Thyroid gland (tissue), 4 donors: ENCODE measurements at regions not wholly inside any gene's neighbourhood (a gene's known extent, or its start where the extent isn't known, plus 50 kb on each side); places are given as distances from the start of the nearest gene placed in this dataset.

Experiments used
- DNase-seq, 2 donors: peaks; one replicate each; pipeline ENCODE4 v3.0.0-alpha.2; 2019
- H3K27ac ChIP-seq, 3 donors: fragments of 200-600 bp; sonication (generic); 1 replicate in 2 of 3; 2 replicates in 1 of 3; pipeline ENCODE4 v1.5.1; 2016 to 2019; ENCODE audit warnings: mild to moderate bottlenecking in 1 of 3, moderate library complexity in 1 of 3
- H3K27me3 ChIP-seq: fragments of 200-600 bp; sonication (generic); one replicate; pipeline ENCODE4 v1.5.1; 2019
- H3K36me3 ChIP-seq, 2 donors: fragments of 200-600 bp; sonication (generic); one replicate each; pipeline ENCODE4 v1.5.1; 2016 to 2019
- H3K4me1 ChIP-seq, 2 donors: fragments of 200-600 bp; sonication (generic); one replicate each; pipeline ENCODE4 v1.5.1; 2017 to 2019
- H3K4me3 ChIP-seq, 3 donors: fragments of 200-600 bp; sonication (generic); replicated peaks in 1 of 3; 1 replicate in 2 of 3; 2 replicates in 1 of 3; pipeline ENCODE4 v1.5.1; 2016; ENCODE audit warnings: mild to moderate bottlenecking in 1 of 3
- H3K9me3 ChIP-seq: fragments of 200-600 bp; sonication (generic); one replicate; pipeline ENCODE4 v1.5.1; 2017
- POLR2A ChIP-seq, 2 donors: fragments of 450-650 bp; IDR thresholded peaks; one replicate each; pipeline ENCODE4 v1.6.1; 2017; ENCODE audit warnings: antibody characterized with exemption in 2 of 2, mild to moderate bottlenecking in 2 of 2, moderate library complexity in 1 of 2
- WGBS, 2 donors: methylation state at CpG; one replicate each; pipeline ENCODE4 v1.1.5; 2017; 5-methylcytosine and 5-hydroxymethylcytosine counted together
- intact Hi-C: fragments of 100-400 bp; cut with DNase I; formaldehyde crosslinking; loops from one replicate; pipeline ENCODE4 v1.15.1; 2023
- TF ChIP-seq, protein P1 (sequence below), 6 experiments: fragments of 200-600 bp in 3 of 6; fragments of 450-650 bp in 3 of 6; sonication (generic) in 3 of 6; IDR thresholded peaks; one replicate each; pipeline ENCODE4 v1.5.1; 2016 to 2019; ENCODE audit warnings: antibody characterized with exemption in 6 of 6, mild to moderate bottlenecking in 2 of 6, inconsistent platforms in 1 of 6, moderate library complexity in 1 of 6

DNA sequence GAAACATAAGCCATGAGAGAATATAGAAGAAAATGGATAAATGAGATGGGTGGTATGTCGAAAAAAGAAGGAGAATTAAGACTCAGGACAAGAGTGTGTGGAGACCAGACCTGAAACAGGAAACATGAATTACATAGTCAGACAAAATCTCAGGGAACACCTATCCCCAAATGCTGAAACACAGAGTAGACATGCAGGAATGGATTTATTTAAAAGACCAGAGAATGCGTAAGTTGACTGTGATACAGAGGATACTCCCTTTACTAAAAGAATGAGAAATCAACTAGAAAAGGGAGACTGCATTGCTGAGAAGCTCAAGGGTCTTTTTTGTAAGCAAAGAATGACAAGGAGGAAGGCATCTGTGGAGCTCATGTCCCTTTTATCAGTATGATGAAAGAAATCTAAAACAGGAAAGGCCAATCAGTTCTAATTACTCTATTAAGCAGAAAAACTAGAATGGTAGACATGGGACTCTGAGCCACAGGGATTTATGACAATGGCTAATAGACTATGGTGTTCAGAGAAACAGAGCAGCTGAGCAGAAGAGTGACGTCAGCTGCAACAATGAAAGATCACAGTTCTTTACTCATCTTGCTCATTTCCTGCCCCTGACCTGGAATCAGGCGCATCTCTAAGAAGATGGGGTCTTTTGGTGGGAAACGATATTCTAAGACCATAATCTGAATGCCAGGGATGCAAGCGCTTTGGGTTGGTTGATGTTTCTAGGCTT is 138.9 kb upstream of the DHRS4 start:
- intact Hi-C loops = no loop called here
- Histone ChIP-seq H3K36me3 (no peaks in the 10 kb centered on the region), H3K27me3 (no peaks in the 10 kb centered on the region), H3K4me1 (no peaks in the 10 kb centered on the region), H3K4me3 (no peak overlapping the region), H3K27ac (no peak overlapping the region), H3K9me3 (no peaks in the 10 kb centered on the region)
- DNase-seq = no peak
- TF ChIP-seq, protein P1, sequence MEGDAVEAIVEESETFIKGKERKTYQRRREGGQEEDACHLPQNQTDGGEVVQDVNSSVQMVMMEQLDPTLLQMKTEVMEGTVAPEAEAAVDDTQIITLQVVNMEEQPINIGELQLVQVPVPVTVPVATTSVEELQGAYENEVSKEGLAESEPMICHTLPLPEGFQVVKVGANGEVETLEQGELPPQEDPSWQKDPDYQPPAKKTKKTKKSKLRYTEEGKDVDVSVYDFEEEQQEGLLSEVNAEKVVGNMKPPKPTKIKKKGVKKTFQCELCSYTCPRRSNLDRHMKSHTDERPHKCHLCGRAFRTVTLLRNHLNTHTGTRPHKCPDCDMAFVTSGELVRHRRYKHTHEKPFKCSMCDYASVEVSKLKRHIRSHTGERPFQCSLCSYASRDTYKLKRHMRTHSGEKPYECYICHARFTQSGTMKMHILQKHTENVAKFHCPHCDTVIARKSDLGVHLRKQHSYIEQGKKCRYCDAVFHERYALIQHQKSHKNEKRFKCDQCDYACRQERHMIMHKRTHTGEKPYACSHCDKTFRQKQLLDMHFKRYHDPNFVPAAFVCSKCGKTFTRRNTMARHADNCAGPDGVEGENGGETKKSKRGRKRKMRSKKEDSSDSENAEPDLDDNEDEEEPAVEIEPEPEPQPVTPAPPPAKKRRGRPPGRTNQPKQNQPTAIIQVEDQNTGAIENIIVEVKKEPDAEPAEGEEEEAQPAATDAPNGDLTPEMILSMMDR (IDR thresholded peaks at IDR 0.05) = no peak
- WGBS, 2 donors = 84 to 87% methylated on average over 6 of the region's 6 CpGs

DNA sequence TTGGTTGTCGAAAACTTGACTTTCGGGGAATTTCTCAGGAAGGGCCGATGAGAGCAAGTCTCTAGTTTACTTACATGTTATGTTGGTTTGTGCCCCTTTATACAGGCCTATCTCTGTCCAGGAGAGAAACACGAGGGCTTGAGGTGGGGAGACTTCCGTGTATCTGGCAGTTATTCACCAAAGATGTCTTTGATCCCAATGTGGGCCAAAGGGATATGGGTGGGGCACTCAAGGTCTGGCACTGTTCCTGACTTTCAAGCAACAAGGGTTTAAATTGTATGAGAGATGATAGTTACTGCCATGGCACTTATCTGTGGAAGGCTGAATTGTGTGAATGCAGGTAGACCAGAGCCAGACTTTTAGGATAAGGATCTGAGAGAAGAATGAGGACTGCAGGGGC is 137.2 kb upstream of the DHRS4 start:
- Histone ChIP-seq H3K27ac (no peak overlapping the region), H3K4me3 (no peak overlapping the region), H3K27me3 (no peaks in the 10 kb centered on the region), H3K4me1 (no peaks in the 10 kb centered on the region), H3K36me3 (no peaks in the 10 kb centered on the region), H3K9me3 (no peaks in the 10 kb centered on the region)
- TF ChIP-seq, protein P1 (IDR thresholded peaks at IDR 0.05) = no peak
- TF ChIP-seq POLR2A (IDR thresholded peaks at IDR 0.05) = no peak
- WGBS, 2 donors = 87 to 93% methylated on average over 5 of the region's 5 CpGs
- intact Hi-C loops = no loop called here
- DNase-seq = no peak

DNA sequence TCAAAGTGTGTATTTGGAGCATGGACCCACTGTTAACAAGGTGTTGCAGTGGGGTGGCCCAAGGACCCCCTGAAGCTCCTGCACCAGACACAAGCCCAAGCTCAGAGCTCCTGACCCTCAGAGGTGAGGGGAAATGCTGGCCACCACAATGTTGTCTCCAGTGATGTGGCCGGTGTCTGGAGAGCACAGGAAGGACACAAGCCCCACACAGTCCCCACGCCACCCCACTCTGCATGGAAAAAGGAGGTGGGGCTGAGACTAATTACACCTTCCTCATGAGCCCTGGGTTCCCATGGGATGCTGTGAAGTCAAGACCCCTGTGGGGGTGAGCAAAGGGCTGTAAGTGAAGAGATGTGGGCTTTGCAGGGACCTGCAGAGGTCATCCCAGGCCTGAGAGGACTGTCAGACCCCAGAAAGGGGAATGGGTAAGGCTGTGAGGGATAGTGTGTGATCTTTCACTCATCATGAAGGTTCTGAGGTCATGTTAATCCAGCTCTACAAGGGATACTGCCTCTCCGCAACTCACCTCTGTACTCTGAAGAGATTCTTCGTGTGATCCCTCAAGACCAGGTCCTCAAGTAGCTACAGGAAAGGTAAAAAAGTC is 136.3 kb upstream of the DHRS4 start:
- H3K36me3 ChIP-seq = no peaks in the 10 kb centered on the region
- H3K4me1 ChIP-seq = no peaks in the 10 kb centered on the region
- DNase-seq = no peak
- 46 to 54% methylated on average over 4 of the region's 4 CpGs for WGBS, 2 donors
- H3K27me3 ChIP-seq = no peaks in the 10 kb centered on the region
- no peak overlapping the region for H3K27ac ChIP-seq
- H3K9me3 ChIP-seq = no peaks in the 10 kb centered on the region
- intact Hi-C loops = no loop called here
- no peak overlapping the region for H3K4me3 ChIP-seq
- TF ChIP-seq, protein P1 (IDR thresholded peaks at IDR 0.05) = no peak
- no peak for TF ChIP-seq POLR2A (IDR thresholded peaks at IDR 0.05)

DNA sequence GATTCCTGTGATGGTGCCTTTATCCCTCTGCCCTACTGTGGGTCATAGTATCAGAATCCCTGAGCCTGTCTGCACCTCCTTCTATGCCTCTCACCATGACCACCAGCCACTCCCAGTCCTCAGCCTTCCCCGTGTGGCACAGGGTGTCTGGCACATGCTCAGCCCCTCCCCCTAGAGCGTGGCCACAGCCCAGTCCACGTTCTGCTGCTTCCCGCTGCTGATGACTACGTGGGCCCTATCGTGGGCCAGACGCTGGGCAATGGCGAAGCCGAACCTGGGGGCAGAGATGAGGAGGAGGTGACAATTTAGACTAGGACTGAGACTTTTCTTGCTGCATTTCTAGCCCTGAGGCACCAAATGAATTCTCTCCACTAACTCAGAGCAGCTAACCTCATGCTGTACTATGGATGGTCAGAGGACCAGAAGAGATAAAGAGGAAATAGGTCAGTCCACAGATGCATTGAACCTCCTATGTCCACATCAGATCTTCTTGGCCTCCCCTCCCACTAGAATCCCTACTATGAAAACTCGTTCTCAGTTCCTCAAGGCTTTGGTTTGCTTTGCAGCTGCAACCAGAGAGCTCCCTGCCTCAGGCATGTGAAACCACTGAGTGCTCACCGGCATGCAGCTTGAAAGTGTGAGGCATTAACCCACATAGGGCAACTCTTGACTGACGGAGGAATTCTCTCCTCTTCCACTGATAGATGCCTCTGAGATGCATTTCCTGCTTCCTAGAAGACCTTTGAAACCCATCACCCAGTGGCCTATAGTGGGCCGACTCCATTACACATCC is 126.3 kb upstream of the DHRS4 start:
- Histone ChIP-seq H3K36me3 (no peaks in the 10 kb centered on the region), H3K27ac (no peak overlapping the region), H3K4me3 (no peak overlapping the region), H3K4me1 (no peaks in the 10 kb centered on the region), H3K27me3 (no peaks in the 10 kb centered on the region), H3K9me3 (no peaks in the 10 kb centered on the region)
- 75 to 79% methylated on average over 13 of the region's 13 CpGs for WGBS, 2 donors
- TF ChIP-seq, protein P1 (IDR thresholded peaks at IDR 0.05) = no peak
- DNase-seq = no peak
- intact Hi-C loops = no loop called here

DNA sequence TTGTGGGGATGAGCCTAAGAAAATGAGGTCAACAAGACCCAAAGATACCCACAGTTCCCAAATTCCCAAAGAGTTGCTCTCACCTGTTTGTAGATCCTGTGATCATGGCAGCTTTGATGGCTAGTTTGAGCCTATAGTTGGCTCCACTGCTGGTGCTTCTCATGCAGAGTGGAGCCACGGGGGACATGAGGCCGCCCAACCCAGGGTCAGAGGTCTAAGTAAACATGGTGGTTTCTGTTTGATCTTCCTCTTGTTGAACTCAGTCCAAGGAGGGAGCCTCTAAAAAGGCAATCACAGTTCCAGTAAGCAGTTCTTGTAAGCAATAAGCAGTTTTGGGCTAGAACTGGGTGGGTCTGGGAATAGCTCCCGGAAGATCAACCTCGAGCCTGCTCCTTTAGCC is 125.6 kb upstream of the DHRS4 start:
- Histone ChIP-seq H3K4me1 (no peaks in the 10 kb centered on the region), H3K27me3 (no peaks in the 10 kb centered on the region), H3K27ac (no peak overlapping the region), H3K36me3 (no peaks in the 10 kb centered on the region), H3K9me3 (no peaks in the 10 kb centered on the region), H3K4me3 (no peak overlapping the region)
- no peak for TF ChIP-seq POLR2A (IDR thresholded peaks at IDR 0.05)
- TF ChIP-seq, protein P1 (IDR thresholded peaks at IDR 0.05) = no peak
- intact Hi-C loops = no loop called here
- DNase-seq = no peak
- WGBS, 2 donors = 59 to 74% methylated on average over 4 of the region's 4 CpGs
